ENCODE measurements at regions not wholly inside any gene's neighbourhood (a gene's known extent, or its start where the extent isn't known, plus 50 kb on each side); places are given as distances from the start of the nearest gene placed in this dataset.

DNA sequence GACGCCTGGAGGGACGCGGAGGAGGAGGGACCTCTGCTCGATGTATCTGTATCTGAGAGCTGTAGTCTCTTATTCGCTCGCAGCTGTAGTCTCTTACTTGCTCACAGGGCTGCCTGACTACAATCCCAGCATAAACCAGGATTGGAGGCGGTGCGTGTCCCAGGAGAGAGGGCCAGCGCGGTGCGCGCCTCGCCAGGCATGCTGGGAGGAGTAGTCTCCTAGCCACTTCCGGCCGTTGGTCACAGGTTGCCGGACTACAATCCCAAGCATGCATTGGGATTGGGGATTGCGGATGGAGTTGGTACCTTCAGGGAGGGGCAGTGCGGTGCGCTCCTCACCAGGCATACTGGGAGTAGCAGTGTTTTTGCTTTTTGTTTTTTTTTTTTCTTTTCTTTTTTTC lies 421.7 kb upstream of the NUPR2 start:
- H3K4me1 ChIP-seq (ENCODE audit: control insufficient read depth in 3 of 3, insufficient read depth in 2 of 3, low read depth in 1 of 3, low read length in 2 of 3) = no peaks in the 10 kb centered on the region
- no peaks in the 10 kb centered on the region for H3K36me3 ChIP-seq (ENCODE audit: control insufficient read depth in 3 of 3, insufficient read depth in 2 of 3, low read depth in 1 of 3, low read length in 3 of 3)
- H3K27me3 ChIP-seq (ENCODE audit: control insufficient read depth in 3 of 3, insufficient read depth in 3 of 3, low read length in 3 of 3) = no peaks in the 10 kb centered on the region
- H3K4me3 ChIP-seq (ENCODE audit: low read depth in 1 of 3, low read length in 3 of 3) = no peak overlapping the region
- 38 to 46% (median 40%) methylated on average over 19 of the region's 19 CpGs for WGBS, 3 donors
- DNase-seq = no peak
- no peak for FAIRE-seq
- H3K9me3 ChIP-seq (ENCODE audit: control insufficient read depth in 2 of 2, insufficient read depth in 1 of 2, low read depth in 1 of 2, low read length in 1 of 2) = peaks cover 8 to 59% of the 10 kb centered on the region in 2 donors
- H3K27ac ChIP-seq (ENCODE audit: low read depth in 1 of 3, low read length in 2 of 3) = no peak overlapping the region

DNA sequence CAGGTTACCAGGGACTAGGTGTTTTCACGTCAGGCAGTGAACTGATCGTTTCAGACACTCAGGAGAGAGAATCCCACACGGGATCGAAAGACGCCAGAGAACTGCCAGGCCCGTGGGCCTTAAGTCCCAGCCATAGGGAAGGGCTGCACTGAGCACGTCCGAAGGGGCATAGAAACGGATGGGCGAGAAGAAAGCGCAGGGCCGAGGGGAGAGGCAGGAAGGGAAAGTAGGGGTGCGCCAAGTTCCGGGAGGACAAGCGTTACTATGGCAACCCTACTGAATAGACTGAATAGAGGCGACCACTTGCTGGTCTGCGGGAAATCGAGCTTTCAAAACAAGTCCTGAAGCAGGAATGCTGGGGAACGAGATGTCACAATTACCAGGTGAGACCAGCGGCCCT lies 421.3 kb upstream of the NUPR2 start:
- H3K9me3 ChIP-seq (ENCODE audit: control insufficient read depth in 2 of 2, insufficient read depth in 1 of 2, low read depth in 1 of 2, low read length in 1 of 2) = peaks cover 8 to 55% of the 10 kb centered on the region in 2 donors
- 40 to 47% (median 46%) methylated on average over 20 of the region's 20 CpGs for WGBS, 3 donors
- FAIRE-seq (no peak), DNase-seq (no peak)
- H3K4me3 ChIP-seq (ENCODE audit: low read depth in 1 of 3, low read length in 3 of 3) = no peak overlapping the region
- no peak overlapping the region for H3K27ac ChIP-seq (ENCODE audit: low read depth in 1 of 3, low read length in 2 of 3)
- no peaks in the 10 kb centered on the region for H3K27me3 ChIP-seq (ENCODE audit: control insufficient read depth in 3 of 3, insufficient read depth in 3 of 3, low read length in 3 of 3)
- no peaks in the 10 kb centered on the region for H3K4me1 ChIP-seq (ENCODE audit: control insufficient read depth in 3 of 3, insufficient read depth in 2 of 3, low read depth in 1 of 3, low read length in 2 of 3)
- no peaks in the 10 kb centered on the region for H3K36me3 ChIP-seq (ENCODE audit: control insufficient read depth in 3 of 3, insufficient read depth in 2 of 3, low read depth in 1 of 3, low read length in 3 of 3)

DNA sequence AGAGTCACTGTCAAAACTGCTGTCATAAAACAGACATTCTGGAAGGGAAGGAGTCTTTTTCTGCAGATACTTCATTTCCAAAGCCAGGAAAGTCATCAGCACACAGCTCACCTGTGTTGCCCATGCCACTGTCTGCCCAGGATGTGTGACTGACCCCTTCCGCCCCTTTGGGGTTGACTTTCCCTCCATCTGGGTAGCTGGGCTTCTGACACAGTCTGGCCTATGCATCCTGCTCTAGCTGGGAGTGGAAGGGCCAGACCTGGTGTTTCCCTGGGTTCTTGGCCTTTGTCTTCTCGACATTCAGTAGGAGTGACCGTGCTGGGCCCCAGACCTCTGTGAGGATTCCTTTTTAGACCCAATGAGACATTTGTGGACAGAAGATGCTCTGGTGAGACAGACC lies 378.9 kb upstream of the NUPR2 start:
- no peak for FAIRE-seq
- 65 to 82% (median 67%) methylated on average over 3 of the region's 3 CpGs for WGBS, 3 donors
- peaks cover 5 to 69% of the 10 kb centered on the region in 2 donors for H3K9me3 ChIP-seq (ENCODE audit: control insufficient read depth in 2 of 2, insufficient read depth in 1 of 2, low read depth in 1 of 2, low read length in 1 of 2)

DNA sequence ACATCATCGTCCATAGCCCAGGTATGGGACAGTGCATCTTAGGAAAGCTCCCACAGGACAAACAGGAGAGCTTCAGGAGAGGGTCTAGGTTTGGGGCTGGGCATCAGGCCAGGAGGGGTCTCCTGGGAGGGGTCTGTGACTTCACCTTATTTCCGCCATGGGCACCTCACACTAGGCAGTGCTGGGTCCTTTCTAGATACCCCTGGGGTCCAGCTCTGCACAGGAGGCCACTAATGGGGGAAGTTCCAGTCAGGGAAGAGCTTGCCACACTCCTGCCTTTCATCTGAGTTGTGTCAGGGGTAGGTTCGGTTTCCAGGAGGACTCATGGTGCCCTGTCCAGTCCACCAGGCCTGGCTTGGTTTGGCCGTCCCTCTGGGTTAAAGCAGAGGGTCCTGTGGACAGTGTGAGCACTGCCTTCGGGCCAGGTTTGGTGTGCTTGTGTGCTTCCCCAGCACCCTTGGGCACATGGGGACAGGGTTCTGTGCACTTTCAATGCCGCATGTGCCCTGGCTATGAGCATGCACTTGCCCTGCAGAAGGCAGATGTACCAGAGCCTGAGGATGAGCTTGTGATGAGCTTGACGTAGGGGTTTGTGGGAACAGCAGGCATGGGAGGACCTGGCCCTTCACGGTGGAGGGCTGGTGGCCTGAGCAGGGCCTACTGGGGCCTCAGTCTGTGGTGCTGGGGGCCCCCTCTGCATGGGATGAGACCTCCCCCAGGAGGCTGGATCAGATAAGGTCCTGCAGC lies 377.7 kb upstream of the NUPR2 start:
- H3K4me3 ChIP-seq (ENCODE audit: low read depth in 1 of 3, low read length in 3 of 3) = no peak overlapping the region
- WGBS, 3 donors = 59 to 71% (median 60%) methylated on average over 8 of the region's 8 CpGs
- no peaks in the 10 kb centered on the region for H3K27me3 ChIP-seq (ENCODE audit: control insufficient read depth in 3 of 3, insufficient read depth in 3 of 3, low read length in 3 of 3)
- no peaks in the 10 kb centered on the region for H3K4me1 ChIP-seq (ENCODE audit: control insufficient read depth in 3 of 3, insufficient read depth in 2 of 3, low read depth in 1 of 3, low read length in 2 of 3)
- no peak for FAIRE-seq
- no peaks in the 10 kb centered on the region for H3K36me3 ChIP-seq (ENCODE audit: control insufficient read depth in 3 of 3, insufficient read depth in 2 of 3, low read depth in 1 of 3, low read length in 3 of 3)
- peaks cover 5 to 74% of the 10 kb centered on the region in 2 donors for H3K9me3 ChIP-seq (ENCODE audit: control insufficient read depth in 2 of 2, insufficient read depth in 1 of 2, low read depth in 1 of 2, low read length in 1 of 2)
- no peak overlapping the region for H3K27ac ChIP-seq (ENCODE audit: low read depth in 1 of 3, low read length in 2 of 3)
- DNase-seq = no peak

More for the DNA sequence above, 378.9 kb upstream of the NUPR2 start:
- DNase-seq = no peak
- no peaks in the 10 kb centered on the region for H3K4me1 ChIP-seq (ENCODE audit: control insufficient read depth in 3 of 3, insufficient read depth in 2 of 3, low read depth in 1 of 3, low read length in 2 of 3)
- no peaks in the 10 kb centered on the region for H3K36me3 ChIP-seq (ENCODE audit: control insufficient read depth in 3 of 3, insufficient read depth in 2 of 3, low read depth in 1 of 3, low read length in 3 of 3)
- no peaks in the 10 kb centered on the region for H3K27me3 ChIP-seq (ENCODE audit: control insufficient read depth in 3 of 3, insufficient read depth in 3 of 3, low read length in 3 of 3)
- no peak overlapping the region for H3K4me3 ChIP-seq (ENCODE audit: low read depth in 1 of 3, low read length in 3 of 3)
- H3K27ac ChIP-seq (ENCODE audit: low read depth in 1 of 3, low read length in 2 of 3) = no peak overlapping the region

DNA sequence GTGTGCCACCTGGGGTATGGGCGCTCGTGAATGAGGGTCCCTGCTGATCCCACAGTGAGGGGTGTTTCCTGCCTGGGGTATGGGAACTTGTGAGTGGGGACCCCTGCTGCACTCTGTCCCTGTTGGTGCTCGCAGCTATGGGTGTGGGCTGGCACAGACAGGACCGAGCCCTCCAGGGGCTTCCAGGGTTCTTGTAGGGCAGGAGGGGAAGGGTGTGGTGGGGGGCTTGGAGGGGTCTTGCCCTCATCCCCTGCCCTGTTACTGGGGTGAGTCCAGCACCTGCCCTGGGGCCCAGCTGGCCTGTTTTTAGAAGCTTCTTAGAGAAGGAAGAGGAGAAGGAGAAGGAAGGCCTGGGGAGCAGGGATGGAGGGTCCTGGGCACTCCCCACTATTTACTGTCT lies 377.0 kb upstream of the NUPR2 start:
- FAIRE-seq (no peak), DNase-seq (no peak)
- peaks cover 5 to 78% of the 10 kb centered on the region in 2 donors for H3K9me3 ChIP-seq (ENCODE audit: control insufficient read depth in 2 of 2, insufficient read depth in 1 of 2, low read depth in 1 of 2, low read length in 1 of 2)
- H3K4me1 ChIP-seq (ENCODE audit: control insufficient read depth in 3 of 3, insufficient read depth in 2 of 3, low read depth in 1 of 3, low read length in 2 of 3) = no peaks in the 10 kb centered on the region
- no peak overlapping the region for H3K27ac ChIP-seq (ENCODE audit: low read depth in 1 of 3, low read length in 2 of 3)
- no peaks in the 10 kb centered on the region for H3K36me3 ChIP-seq (ENCODE audit: control insufficient read depth in 3 of 3, insufficient read depth in 2 of 3, low read depth in 1 of 3, low read length in 3 of 3)
- WGBS, 3 donors = 69 to 85% (median 80%) methylated on average over 4 of the region's 4 CpGs
- no peak overlapping the region for H3K4me3 ChIP-seq (ENCODE audit: low read depth in 1 of 3, low read length in 3 of 3)
- H3K27me3 ChIP-seq (ENCODE audit: control insufficient read depth in 3 of 3, insufficient read depth in 3 of 3, low read length in 3 of 3) = no peaks in the 10 kb centered on the region

DNA sequence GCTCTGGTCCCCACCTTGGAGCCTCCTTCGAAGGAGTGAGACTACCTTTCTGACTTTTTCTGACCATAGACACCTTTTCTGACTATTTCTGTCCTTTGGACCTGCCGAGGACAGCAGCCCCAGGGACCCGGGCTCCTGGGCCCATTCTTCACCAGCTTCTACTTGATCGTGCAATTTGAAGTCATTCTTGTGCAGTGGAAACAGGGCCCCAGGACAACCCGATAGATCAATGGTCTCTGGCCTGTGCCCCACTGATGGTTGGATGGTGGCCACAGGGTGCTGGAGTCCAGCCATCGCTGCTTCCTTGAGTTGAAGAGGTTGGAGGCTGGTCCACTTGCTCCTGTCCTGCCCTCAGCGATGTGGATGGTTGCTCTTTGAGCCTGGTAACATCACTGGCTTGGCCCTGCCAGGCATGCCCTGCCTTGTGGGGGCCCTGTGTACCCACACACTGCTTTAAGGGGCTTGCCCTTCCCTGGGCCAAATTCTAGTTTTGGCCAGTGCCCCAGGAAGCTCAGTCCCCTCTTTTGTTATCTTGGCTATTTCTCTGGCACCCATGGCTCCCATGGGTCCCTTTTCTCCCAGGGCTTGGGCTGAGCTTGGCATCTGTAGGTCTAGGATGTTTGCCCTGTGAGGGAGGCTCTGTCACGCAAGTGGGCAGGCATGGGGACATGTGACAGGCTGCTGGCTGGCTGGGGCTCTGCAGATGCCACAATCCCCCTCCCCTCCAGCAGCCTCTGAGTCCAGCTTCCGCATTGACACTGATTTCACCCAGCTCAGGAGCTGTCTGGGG lies 375.6 kb upstream of the NUPR2 start:
- DNase-seq = no peak
- WGBS, 3 donors = 65 to 68% (median 66%) methylated on average over 9 of the region's 9 CpGs
- Histone ChIP-seq H3K9me3 (ENCODE audit: control insufficient read depth in 2 of 2, insufficient read depth in 1 of 2, low read depth in 1 of 2, low read length in 1 of 2) (peaks cover 5 to 77% of the 10 kb centered on the region in 2 donors), H3K4me1 (ENCODE audit: control insufficient read depth in 3 of 3, insufficient read depth in 2 of 3, low read depth in 1 of 3, low read length in 2 of 3) (no peaks in the 10 kb centered on the region), H3K27me3 (ENCODE audit: control insufficient read depth in 3 of 3, insufficient read depth in 3 of 3, low read length in 3 of 3) (no peaks in the 10 kb centered on the region), H3K4me3 (ENCODE audit: low read depth in 1 of 3, low read length in 3 of 3) (no peak overlapping the region), H3K36me3 (ENCODE audit: control insufficient read depth in 3 of 3, insufficient read depth in 2 of 3, low read depth in 1 of 3, low read length in 3 of 3) (no peaks in the 10 kb centered on the region), H3K27ac (ENCODE audit: low read depth in 1 of 3, low read length in 2 of 3) (no peak overlapping the region)
- no peak for FAIRE-seq

DNA sequence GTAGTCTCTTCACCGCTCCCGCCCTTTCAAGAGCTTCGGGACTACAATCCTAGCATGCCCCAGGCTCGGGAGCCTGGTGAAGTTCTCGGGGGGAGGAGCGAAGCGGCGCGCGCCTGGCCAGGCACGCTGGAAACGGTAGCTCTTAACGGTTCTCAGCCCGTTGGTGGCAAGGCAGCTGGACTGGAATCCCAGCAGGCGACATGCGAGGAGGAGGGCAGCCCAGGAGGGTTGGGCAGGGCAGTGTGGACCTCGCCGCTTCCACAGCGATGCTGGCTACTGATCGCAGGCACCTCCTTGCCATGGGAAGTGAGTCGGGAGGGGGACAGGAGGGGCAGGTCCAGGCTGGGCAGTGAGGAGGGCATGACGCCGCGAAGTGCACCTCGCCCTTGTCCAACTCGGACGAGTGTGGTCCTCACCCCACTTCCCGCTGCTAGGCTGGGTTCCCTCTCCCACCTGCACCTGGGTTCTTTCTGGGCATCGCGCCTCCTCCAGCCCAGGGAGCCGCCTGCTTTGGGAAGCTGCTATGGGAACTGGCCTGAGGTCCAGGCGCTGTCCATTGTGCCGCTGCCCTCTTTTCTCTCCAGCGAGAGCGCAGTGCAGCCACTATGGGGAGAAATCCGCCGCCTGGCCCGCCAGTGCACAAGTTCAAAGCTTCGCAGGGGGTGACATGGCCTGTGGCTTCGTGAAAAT lies 367.8 kb upstream of the NUPR2 start:
- Histone ChIP-seq H3K4me1 (ENCODE audit: control insufficient read depth in 3 of 3, insufficient read depth in 2 of 3, low read depth in 1 of 3, low read length in 2 of 3) (no peaks in the 10 kb centered on the region), H3K9me3 (ENCODE audit: control insufficient read depth in 2 of 2, insufficient read depth in 1 of 2, low read depth in 1 of 2, low read length in 1 of 2) (peaks cover 5 to 63% of the 10 kb centered on the region in 2 donors), H3K36me3 (ENCODE audit: control insufficient read depth in 3 of 3, insufficient read depth in 2 of 3, low read depth in 1 of 3, low read length in 3 of 3) (no peaks in the 10 kb centered on the region), H3K27me3 (ENCODE audit: control insufficient read depth in 3 of 3, insufficient read depth in 3 of 3, low read length in 3 of 3) (no peaks in the 10 kb centered on the region), H3K27ac (ENCODE audit: low read depth in 1 of 3, low read length in 2 of 3) (no peak overlapping the region), H3K4me3 (ENCODE audit: low read depth in 1 of 3, low read length in 3 of 3) (no peak overlapping the region)
- no peak for DNase-seq
- FAIRE-seq = no peak
- 70 to 82% (median 75%) methylated on average over 37 to 40 of the region's 40 CpGs for WGBS, 3 donors

DNA sequence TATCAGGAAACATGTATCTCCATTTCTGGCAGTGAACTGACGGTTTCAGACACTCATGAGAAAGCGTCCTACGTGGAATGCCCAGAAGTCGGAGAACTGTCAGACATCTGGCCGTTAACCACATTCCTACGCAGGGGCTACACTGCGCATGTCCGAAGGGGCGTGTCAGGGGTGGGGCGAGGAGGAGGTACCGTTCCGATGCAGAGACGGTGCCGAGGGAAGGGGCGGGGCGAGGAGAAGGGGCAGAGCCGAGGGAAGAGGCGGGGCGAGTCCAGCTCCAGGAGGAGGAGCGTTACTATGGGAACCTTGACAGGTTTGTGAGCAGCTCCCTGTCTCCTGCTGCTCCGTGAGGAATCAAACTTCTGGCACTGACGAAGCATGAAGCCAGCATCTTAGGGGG lies 366.9 kb upstream of the NUPR2 start:
- 65 to 74% (median 66%) methylated on average over 22 of the region's 22 CpGs for WGBS, 3 donors
- Histone ChIP-seq H3K36me3 (ENCODE audit: control insufficient read depth in 3 of 3, insufficient read depth in 2 of 3, low read depth in 1 of 3, low read length in 3 of 3) (no peaks in the 10 kb centered on the region), H3K27ac (ENCODE audit: low read depth in 1 of 3, low read length in 2 of 3) (no peak overlapping the region), H3K27me3 (ENCODE audit: control insufficient read depth in 3 of 3, insufficient read depth in 3 of 3, low read length in 3 of 3) (no peaks in the 10 kb centered on the region), H3K4me1 (ENCODE audit: control insufficient read depth in 3 of 3, insufficient read depth in 2 of 3, low read depth in 1 of 3, low read length in 2 of 3) (no peaks in the 10 kb centered on the region), H3K4me3 (ENCODE audit: low read depth in 1 of 3, low read length in 3 of 3) (no peak overlapping the region), H3K9me3 (ENCODE audit: control insufficient read depth in 2 of 2, insufficient read depth in 1 of 2, low read depth in 1 of 2, low read length in 1 of 2) (peaks cover 6 to 65% of the 10 kb centered on the region in 2 donors)
- DNase-seq = no peak
- FAIRE-seq = no peak
